BLaER1 (cell line): ENCODE measurements at regions not wholly inside any gene's neighbourhood (a gene's known extent, or its start where the extent isn't known, plus 50 kb on each side); places are given as distances from the start of the nearest gene placed in this dataset.
"Not testable (repeated sequence)": the region's sequence is repeated elsewhere in the genome, so short reads cannot be mapped to it uniquely, and the experiment has no call there.

ENCODE experiments used
- H3K27ac ChIP-seq: shearing (Covaris generic); formaldehyde crosslinking; 2 replicates; pipeline ENCODE4 v1.8.1; 2022
- H3K27me3 ChIP-seq: shearing (Covaris generic); formaldehyde crosslinking; 2 replicates; pipeline ENCODE4 v1.8.1; 2022
- H3K36me3 ChIP-seq: shearing (Covaris generic); formaldehyde crosslinking; 2 replicates; pipeline ENCODE4 v1.8.1; 2022
- H3K4me1 ChIP-seq: shearing (Covaris generic); formaldehyde crosslinking; 2 replicates; pipeline ENCODE4 v1.8.1; 2022
- H3K4me2 ChIP-seq: shearing (Covaris generic); formaldehyde crosslinking; 2 replicates; pipeline ENCODE4 v1.8.1; 2022
- H3K4me3 ChIP-seq: shearing (Covaris generic); formaldehyde crosslinking; 2 replicates; pipeline ENCODE4 v1.8.1; 2022
- H3K9ac ChIP-seq: shearing (Covaris generic); formaldehyde crosslinking; 2 replicates; pipeline ENCODE4 v1.8.1; 2022
- H3K9me3 ChIP-seq: shearing (Covaris generic); formaldehyde crosslinking; 2 replicates; pipeline ENCODE4 v1.8.1; 2022
- H4K20me1 ChIP-seq: shearing (Covaris generic); formaldehyde crosslinking; 2 replicates; pipeline ENCODE4 v1.8.1; 2022
- Cebpa-rat ChIP-seq: shearing (Covaris generic); IDR thresholded peaks from 2 replicates; pipeline ENCODE4 v1.8.1; 2022

DNA sequence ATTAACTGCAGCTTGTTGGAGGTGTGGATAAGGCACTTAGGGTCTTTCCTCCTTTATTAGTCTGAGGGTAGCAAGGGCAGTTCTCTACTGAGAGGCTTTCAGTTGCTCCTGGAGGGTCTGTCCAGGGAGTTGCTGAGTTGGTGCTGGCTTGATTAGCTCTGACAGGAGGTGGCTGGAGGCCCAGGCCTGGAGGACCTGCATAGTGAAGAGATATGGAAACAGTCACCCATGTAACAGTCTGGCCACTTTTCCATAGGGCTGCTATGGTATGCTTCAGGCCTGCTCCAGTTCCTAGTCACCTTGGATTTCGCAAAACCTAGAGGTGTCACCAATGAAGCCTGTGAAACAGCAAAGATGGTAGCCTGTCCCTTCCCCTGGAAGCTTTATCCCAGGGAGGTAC, 143.3 kb upstream of the SLC38A2 start:
- Histone ChIP-seq H3K36me3 (no peaks in the 10 kb centered on the region), H3K9ac (no peak overlapping the region), H3K9me3 (peaks cover 8% of the 10 kb centered on the region), H3K27ac (no peak overlapping the region), H3K27me3 (no peaks in the 10 kb centered on the region), H3K4me1 (peaks cover 7% of the 10 kb centered on the region), H3K4me3 (no peak overlapping the region), H3K4me2 (no peak overlapping the region), H4K20me1 (no peaks in the 10 kb centered on the region)
- TF ChIP-seq Cebpa-rat: no peak

DNA sequence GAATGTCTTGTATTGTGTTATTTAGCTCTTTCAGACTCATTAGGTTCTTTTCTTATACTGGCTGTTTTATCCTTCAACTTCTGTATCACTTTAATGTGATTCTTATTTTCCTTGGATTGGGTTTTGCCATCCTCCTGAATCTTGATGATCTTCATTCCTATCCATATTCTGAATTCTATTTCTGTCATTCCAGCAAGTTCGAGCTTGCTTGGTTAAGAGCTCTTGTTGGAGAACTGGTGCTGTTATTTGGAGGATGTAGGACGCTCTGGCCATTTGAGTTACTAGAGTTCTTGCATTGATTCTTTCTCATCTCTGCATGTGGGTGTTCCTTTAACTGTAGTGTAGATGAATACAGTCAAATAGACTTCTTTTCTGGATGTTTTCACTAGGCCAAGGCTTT, 142.3 kb upstream of the SLC38A2 start:
- H3K4me1 ChIP-seq: no peaks in the 10 kb centered on the region
- H3K4me3 ChIP-seq: no peak overlapping the region
- peaks cover 15% of the 10 kb centered on the region for H3K9me3 ChIP-seq
- no peaks in the 10 kb centered on the region for H4K20me1 ChIP-seq
- no peak overlapping the region for H3K4me2 ChIP-seq
- no peak overlapping the region for H3K27ac ChIP-seq
- no peak overlapping the region for H3K9ac ChIP-seq
- H3K27me3 ChIP-seq: no peaks in the 10 kb centered on the region
- no peaks in the 10 kb centered on the region for H3K36me3 ChIP-seq
- TF ChIP-seq Cebpa-rat: no peak

GRCh38 chr12:46510257-46510656, 137.7 kb upstream of the SLC38A2 start:
- peaks cover 33% of the 10 kb centered on the region for H3K9me3 ChIP-seq
- not testable (repeated sequence) for H3K36me3 ChIP-seq, H4K20me1 ChIP-seq, H3K4me3 ChIP-seq, H3K27ac ChIP-seq, H3K27me3 ChIP-seq, H3K4me1 ChIP-seq, H3K9ac ChIP-seq, H3K4me2 ChIP-seq

DNA sequence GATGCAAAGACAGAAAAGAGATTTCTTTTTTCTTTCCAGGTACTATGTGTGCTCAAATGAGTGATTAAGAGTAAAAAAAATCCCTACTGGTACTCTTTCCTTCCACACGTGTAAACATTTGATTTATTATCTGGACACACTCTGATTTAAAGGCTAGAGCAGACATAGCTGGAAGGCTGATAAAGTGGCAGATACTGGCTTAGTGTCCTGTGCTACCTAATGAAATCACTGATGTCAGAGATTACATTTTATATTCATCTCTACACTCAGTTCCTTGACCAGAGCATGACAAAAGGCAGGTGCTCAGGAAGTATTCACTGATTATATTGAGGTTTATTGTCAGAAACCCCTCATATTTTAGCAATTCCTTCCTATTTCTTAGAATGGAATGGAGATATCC, 136.6 kb upstream of the SLC38A2 start:
- no peak overlapping the region for H3K9ac ChIP-seq
- no peak for TF ChIP-seq Cebpa-rat
- H3K36me3 ChIP-seq: no peaks in the 10 kb centered on the region
- no peaks in the 10 kb centered on the region for H4K20me1 ChIP-seq
- H3K27ac ChIP-seq: no peak overlapping the region
- 0 out of 2 replicates have a peak, but pooled peaks cover 4% of the 10 kb centered on the region for H3K4me1 ChIP-seq
- no peaks in the 10 kb centered on the region for H3K27me3 ChIP-seq
- H3K4me2 ChIP-seq: no peak overlapping the region
- H3K9me3 ChIP-seq: peaks cover 33% of the 10 kb centered on the region
- H3K4me3 ChIP-seq: no peak overlapping the region

GRCh38 chr12:46508651-46509050, 136.1 kb upstream of the SLC38A2 start:
- no peak overlapping the region for H3K27ac ChIP-seq
- no peak overlapping the region for H3K4me2 ChIP-seq
- H3K36me3 ChIP-seq: no peaks in the 10 kb centered on the region
- peaks cover 33% of the 10 kb centered on the region for H3K9me3 ChIP-seq
- H3K27me3 ChIP-seq: no peaks in the 10 kb centered on the region
- no peak overlapping the region for H3K9ac ChIP-seq
- TF ChIP-seq Cebpa-rat: no peak
- H3K4me1 ChIP-seq: 0 out of 2 replicates have a peak, but pooled peaks cover 4% of the 10 kb centered on the region
- H4K20me1 ChIP-seq: no peaks in the 10 kb centered on the region
- H3K4me3 ChIP-seq: no peak overlapping the region

DNA sequence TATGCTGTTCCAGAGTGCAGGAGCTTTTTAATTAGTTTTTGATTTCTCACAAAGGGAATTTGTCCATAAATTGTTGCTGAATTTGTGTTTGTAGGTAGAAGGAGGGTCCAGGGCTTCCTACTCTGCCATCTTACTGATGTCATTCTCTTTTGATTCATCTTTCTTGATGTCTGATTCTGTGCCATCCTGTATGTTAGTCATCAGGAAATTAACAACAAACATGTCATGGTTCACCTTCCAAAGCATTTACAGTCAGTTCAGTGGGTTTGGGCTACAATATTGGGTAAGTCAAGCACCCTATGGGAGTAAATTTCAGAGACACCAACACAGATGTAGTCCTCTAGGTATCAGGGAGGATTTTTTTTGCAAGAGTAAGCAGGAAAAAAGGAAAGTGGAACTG, 135.2 kb upstream of the SLC38A2 start:
- Histone ChIP-seq H3K4me2 (no peak overlapping the region), H3K4me1 (0 out of 2 replicates have a peak, but pooled peaks cover 4% of the 10 kb centered on the region)

GRCh38 chr12:46506961-46507360, 134.4 kb upstream of the SLC38A2 start:
- Histone ChIP-seq H3K4me2 (no peak overlapping the region), H3K9ac (no peak overlapping the region), H3K27me3 (no peaks in the 10 kb centered on the region), H4K20me1 (no peaks in the 10 kb centered on the region), H3K27ac (no peak overlapping the region), H3K36me3 (no peaks in the 10 kb centered on the region), H3K4me3 (no peak overlapping the region), H3K4me1 (0 out of 2 replicates have a peak, but pooled peaks cover 4% of the 10 kb centered on the region), H3K9me3 (peaks cover 33% of the 10 kb centered on the region)
- no peak for TF ChIP-seq Cebpa-rat

More for the DNA sequence above, 135.2 kb upstream of the SLC38A2 start:
- Histone ChIP-seq H3K36me3 (no peaks in the 10 kb centered on the region), H3K9me3 (peaks cover 33% of the 10 kb centered on the region), H3K9ac (no peak overlapping the region), H4K20me1 (no peaks in the 10 kb centered on the region), H3K27me3 (no peaks in the 10 kb centered on the region), H3K4me3 (no peak overlapping the region), H3K27ac (no peak overlapping the region)
- TF ChIP-seq Cebpa-rat: no peak

GRCh38 chr12:46506198-46506597, 133.6 kb upstream of the SLC38A2 start:
- 0 out of 2 replicates have a peak, but pooled peaks cover 4% of the 10 kb centered on the region for H3K4me1 ChIP-seq
- H3K27ac ChIP-seq: no peak overlapping the region
- no peaks in the 10 kb centered on the region for H3K27me3 ChIP-seq
- peaks cover 36% of the 10 kb centered on the region for H3K9me3 ChIP-seq
- no peak overlapping the region for H3K4me2 ChIP-seq
- H4K20me1 ChIP-seq: no peaks in the 10 kb centered on the region
- no peak overlapping the region for H3K4me3 ChIP-seq
- no peak overlapping the region for H3K9ac ChIP-seq
- no peaks in the 10 kb centered on the region for H3K36me3 ChIP-seq
- no peak for TF ChIP-seq Cebpa-rat

- Histone ChIP-seq H3K9ac (no peak overlapping the region), H3K36me3 (no peaks in the 10 kb centered on the region), H3K4me1 (0 out of 2 replicates have a peak, but pooled peaks cover 4% of the 10 kb centered on the region), H3K9me3 (peaks cover 33% of the 10 kb centered on the region), H3K4me2 (no peak overlapping the region), H3K27me3 (no peaks in the 10 kb centered on the region), H3K4me3 (no peak overlapping the region), H4K20me1 (no peaks in the 10 kb centered on the region), H3K27ac (no peak overlapping the region)
- no peak for TF ChIP-seq Cebpa-rat
Measured at GRCh38 chr12:46504494-46504893, 131.9 kb upstream of the SLC38A2 start.

DNA sequence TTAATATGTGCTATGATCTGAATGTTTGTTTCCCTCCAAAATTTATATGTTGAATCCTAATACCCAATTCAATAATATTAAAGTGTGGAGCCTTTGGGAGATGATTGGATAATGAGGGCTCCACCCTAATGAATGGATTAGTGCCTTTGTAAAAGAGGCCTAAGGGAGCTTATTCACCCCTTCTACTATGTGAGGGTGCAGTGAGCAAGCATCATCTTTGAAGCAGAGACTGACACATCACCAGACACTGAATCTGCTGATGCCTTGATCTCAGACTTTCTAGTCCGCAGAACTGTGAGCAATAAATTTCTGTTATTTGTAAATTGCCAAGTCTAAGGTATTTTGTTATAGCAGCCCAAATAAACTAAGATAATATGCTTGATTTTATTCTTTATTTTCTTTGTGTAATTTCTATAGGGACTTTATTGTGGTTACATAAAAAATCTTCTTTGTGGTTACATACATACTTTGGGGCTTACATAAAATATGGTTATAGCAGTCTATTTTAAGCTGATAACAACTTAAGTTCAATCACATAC, 131.1 kb upstream of the SLC38A2 start:
- H3K27ac ChIP-seq: no peak overlapping the region
- TF ChIP-seq Cebpa-rat: no peak
- H3K36me3 ChIP-seq: no peaks in the 10 kb centered on the region
- H4K20me1 ChIP-seq: no peaks in the 10 kb centered on the region
- peaks cover 33% of the 10 kb centered on the region for H3K9me3 ChIP-seq
- H3K9ac ChIP-seq: no peak overlapping the region
- no peaks in the 10 kb centered on the region for H3K27me3 ChIP-seq
- H3K4me3 ChIP-seq: no peak overlapping the region
- no peak overlapping the region for H3K4me2 ChIP-seq
- 0 out of 2 replicates have a peak, but pooled peaks cover 4% of the 10 kb centered on the region for H3K4me1 ChIP-seq

GRCh38 chr12:46500673-46501072, 128.1 kb upstream of the SLC38A2 start:
- no peak overlapping the region for H3K4me2 ChIP-seq
- H3K9me3 ChIP-seq: peaks cover 16% of the 10 kb centered on the region
- no peaks in the 10 kb centered on the region for H3K36me3 ChIP-seq
- TF ChIP-seq Cebpa-rat: no peak
- H3K27ac ChIP-seq: no peak overlapping the region
- H3K9ac ChIP-seq: no peak overlapping the region
- H3K4me3 ChIP-seq: no peak overlapping the region
- H4K20me1 ChIP-seq: no peaks in the 10 kb centered on the region
- no peaks in the 10 kb centered on the region for H3K27me3 ChIP-seq
- no peaks in the 10 kb centered on the region for H3K4me1 ChIP-seq
